HCT116 (cell line): ENCODE measurements at regions not wholly inside any gene's neighbourhood (a gene's known extent, or its start where the extent isn't known, plus 50 kb on each side); places are given as distances from the start of the nearest gene placed in this dataset.

Experiments
- EZH2 ChIP-seq: fragments of 200-600 bp; sonication (generic); IDR thresholded peaks from 2 replicates; pipeline ENCODE4 v1.6.1; 2017; ENCODE audit warnings: antibody characterized with exemption, mixed run types
- POLR2A ChIP-seq: IDR thresholded peaks from 2 replicates; pipeline ENCODE4 v1.7.0; 2011; ENCODE audit warnings: borderline replicate concordance; ENCODE audit not compliant: insufficient read depth, insufficient read length; ENCODE audit errors: extremely low read depth
- SIN3A ChIP-seq: IDR thresholded peaks from 2 replicates; pipeline ENCODE4 v1.6.1; 2012; ENCODE audit warnings: low read depth
- SP1 ChIP-seq: IDR thresholded peaks from 2 replicates; pipeline ENCODE4 v1.6.1; 2012; ENCODE audit warnings: low read depth
- ZNF274 ChIP-seq: fragments of 200-500 bp; sonication (Bioruptor generic); IDR thresholded peaks from 2 replicates; pipeline ENCODE4 v1.6.1; 2014; ENCODE audit warnings: mild to moderate bottlenecking, low read depth, low read length, inconsistent platforms
- TF ChIP-seq, protein P1 (sequence below), 3 experiments: fragments of 200-600 bp in 1 of 3; sonication (generic) in 1 of 3; IDR thresholded peaks in 2 of 3; conservative IDR thresholded peaks in 1 of 3; 2 replicates each; pipeline ENCODE4 v1.5.1; 2012 to 2017; ENCODE audit warnings: low read depth in 2 of 3, low read length in 2 of 3, antibody characterized with exemption in 1 of 3, borderline replicate concordance in 1 of 3, control low read depth in 1 of 3, mild to moderate bottlenecking in 1 of 3, mixed read lengths in 1 of 3, mixed run types in 1 of 3, moderate library complexity in 1 of 3; ENCODE audit not compliant: insufficient read depth in 1 of 3
- TF ChIP-seq, protein P2 (sequence below): IDR thresholded peaks from 2 replicates; pipeline ENCODE4 v1.6.1; 2012; ENCODE audit warnings: low read depth

DNA sequence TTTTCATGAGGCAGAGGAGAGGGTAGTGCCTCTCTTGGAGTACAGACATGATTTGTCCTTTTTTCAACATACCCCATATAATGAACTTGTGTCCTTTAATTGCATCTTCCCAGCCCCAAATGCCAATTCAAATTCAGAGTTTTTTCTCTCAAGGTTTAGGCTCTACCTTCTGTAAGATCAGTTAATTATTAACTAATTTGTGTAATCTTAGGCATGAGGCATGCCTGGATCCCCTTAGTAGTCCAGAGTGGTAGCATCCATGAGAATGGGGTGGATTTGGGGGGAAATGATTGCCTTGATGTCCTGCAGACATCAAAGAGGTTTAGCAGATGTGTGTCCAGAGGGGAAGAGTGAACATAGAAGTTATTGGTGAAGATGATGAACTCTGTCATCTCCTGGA is 533.3 kb downstream of the LRRC70 start:
- no peak for TF ChIP-seq POLR2A
- no peak for TF ChIP-seq SIN3A
- TF ChIP-seq, protein P1, sequence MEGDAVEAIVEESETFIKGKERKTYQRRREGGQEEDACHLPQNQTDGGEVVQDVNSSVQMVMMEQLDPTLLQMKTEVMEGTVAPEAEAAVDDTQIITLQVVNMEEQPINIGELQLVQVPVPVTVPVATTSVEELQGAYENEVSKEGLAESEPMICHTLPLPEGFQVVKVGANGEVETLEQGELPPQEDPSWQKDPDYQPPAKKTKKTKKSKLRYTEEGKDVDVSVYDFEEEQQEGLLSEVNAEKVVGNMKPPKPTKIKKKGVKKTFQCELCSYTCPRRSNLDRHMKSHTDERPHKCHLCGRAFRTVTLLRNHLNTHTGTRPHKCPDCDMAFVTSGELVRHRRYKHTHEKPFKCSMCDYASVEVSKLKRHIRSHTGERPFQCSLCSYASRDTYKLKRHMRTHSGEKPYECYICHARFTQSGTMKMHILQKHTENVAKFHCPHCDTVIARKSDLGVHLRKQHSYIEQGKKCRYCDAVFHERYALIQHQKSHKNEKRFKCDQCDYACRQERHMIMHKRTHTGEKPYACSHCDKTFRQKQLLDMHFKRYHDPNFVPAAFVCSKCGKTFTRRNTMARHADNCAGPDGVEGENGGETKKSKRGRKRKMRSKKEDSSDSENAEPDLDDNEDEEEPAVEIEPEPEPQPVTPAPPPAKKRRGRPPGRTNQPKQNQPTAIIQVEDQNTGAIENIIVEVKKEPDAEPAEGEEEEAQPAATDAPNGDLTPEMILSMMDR (IDR thresholded peaks at IDR 0.05 in 2 of 3, conservative IDR thresholded peaks at IDR 0.05 in 1 of 3; ENCODE audit: borderline replicate concordance in 1 of 3, insufficient read depth in 1 of 3, low read depth in 2 of 3, low read length in 2 of 3), result no peak
- no peak for TF ChIP-seq EZH2
- TF ChIP-seq ZNF274, result no peak
- no peak for TF ChIP-seq SP1
- TF ChIP-seq, protein P2, sequence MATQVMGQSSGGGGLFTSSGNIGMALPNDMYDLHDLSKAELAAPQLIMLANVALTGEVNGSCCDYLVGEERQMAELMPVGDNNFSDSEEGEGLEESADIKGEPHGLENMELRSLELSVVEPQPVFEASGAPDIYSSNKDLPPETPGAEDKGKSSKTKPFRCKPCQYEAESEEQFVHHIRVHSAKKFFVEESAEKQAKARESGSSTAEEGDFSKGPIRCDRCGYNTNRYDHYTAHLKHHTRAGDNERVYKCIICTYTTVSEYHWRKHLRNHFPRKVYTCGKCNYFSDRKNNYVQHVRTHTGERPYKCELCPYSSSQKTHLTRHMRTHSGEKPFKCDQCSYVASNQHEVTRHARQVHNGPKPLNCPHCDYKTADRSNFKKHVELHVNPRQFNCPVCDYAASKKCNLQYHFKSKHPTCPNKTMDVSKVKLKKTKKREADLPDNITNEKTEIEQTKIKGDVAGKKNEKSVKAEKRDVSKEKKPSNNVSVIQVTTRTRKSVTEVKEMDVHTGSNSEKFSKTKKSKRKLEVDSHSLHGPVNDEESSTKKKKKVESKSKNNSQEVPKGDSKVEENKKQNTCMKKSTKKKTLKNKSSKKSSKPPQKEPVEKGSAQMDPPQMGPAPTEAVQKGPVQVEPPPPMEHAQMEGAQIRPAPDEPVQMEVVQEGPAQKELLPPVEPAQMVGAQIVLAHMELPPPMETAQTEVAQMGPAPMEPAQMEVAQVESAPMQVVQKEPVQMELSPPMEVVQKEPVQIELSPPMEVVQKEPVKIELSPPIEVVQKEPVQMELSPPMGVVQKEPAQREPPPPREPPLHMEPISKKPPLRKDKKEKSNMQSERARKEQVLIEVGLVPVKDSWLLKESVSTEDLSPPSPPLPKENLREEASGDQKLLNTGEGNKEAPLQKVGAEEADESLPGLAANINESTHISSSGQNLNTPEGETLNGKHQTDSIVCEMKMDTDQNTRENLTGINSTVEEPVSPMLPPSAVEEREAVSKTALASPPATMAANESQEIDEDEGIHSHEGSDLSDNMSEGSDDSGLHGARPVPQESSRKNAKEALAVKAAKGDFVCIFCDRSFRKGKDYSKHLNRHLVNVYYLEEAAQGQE, result no peak
